Tibial artery (tissue), 4 donors: ENCODE measurements at regions not wholly inside any gene's neighbourhood (a gene's known extent, or its start where the extent isn't known, plus 50 kb on each side); places are given as distances from the start of the nearest gene placed in this dataset.

Experiments used
- DNase-seq, 2 donors: peaks; one replicate each; pipeline ENCODE4 v3.0.0-alpha.2; 2019
- H3K27ac ChIP-seq, 2 donors: fragments of 200-600 bp; sonication (generic) in 1 of 2; 1 replicate in 1 of 2; 2 replicates in 1 of 2; pipeline ENCODE4 v1.5.1; 2018 to 2019; ENCODE audit warnings: mild to moderate bottlenecking in 1 of 2
- H3K27me3 ChIP-seq, 2 donors: fragments of 200-600 bp; sonication (generic) in 1 of 2; one replicate each; pipeline versions ENCODE4 v1.5.1 to v1.6.0; 2016 to 2019
- H3K36me3 ChIP-seq, 3 donors: fragments of 200-600 bp; sonication (generic) in 2 of 3; one replicate each; pipeline ENCODE4 v1.5.1; 2016 to 2019; ENCODE audit warnings: mild to moderate bottlenecking in 2 of 3
- H3K4me1 ChIP-seq, 4 donors: fragments of 200-600 bp; sonication (generic) in 2 of 4; 1 replicate in 3 of 4; 2 replicates in 1 of 4; pipeline ENCODE4 v1.5.1; 2016 to 2019
- H3K4me3 ChIP-seq, 2 donors: fragments of 200-600 bp; sonication (generic) in 1 of 2; 1 replicate in 1 of 2; 2 replicates in 1 of 2; pipeline ENCODE4 v1.5.1; 2018 to 2019; ENCODE audit warnings: mild to moderate bottlenecking in 2 of 2
- H3K9me3 ChIP-seq, 3 donors: fragments of 200-600 bp; sonication (generic) in 1 of 3; one replicate each; pipeline ENCODE4 v1.5.1; 2016 to 2019
- intact Hi-C: fragments of 100-400 bp; cut with DNase I; formaldehyde crosslinking; loops from one replicate; pipeline ENCODE4 v1.15.0; 2023; ENCODE audit warnings: low total_unique reads
- TF ChIP-seq, protein P1 (sequence below), 2 experiments: fragments of 200-600 bp in 1 of 2; fragments of 450-650 bp in 1 of 2; IDR thresholded peaks; one replicate each; pipeline ENCODE4 v1.5.1; 2017 to 2019; ENCODE audit warnings: antibody characterized with exemption in 2 of 2, mild to moderate bottlenecking in 1 of 2, moderate library complexity in 1 of 2

DNA sequence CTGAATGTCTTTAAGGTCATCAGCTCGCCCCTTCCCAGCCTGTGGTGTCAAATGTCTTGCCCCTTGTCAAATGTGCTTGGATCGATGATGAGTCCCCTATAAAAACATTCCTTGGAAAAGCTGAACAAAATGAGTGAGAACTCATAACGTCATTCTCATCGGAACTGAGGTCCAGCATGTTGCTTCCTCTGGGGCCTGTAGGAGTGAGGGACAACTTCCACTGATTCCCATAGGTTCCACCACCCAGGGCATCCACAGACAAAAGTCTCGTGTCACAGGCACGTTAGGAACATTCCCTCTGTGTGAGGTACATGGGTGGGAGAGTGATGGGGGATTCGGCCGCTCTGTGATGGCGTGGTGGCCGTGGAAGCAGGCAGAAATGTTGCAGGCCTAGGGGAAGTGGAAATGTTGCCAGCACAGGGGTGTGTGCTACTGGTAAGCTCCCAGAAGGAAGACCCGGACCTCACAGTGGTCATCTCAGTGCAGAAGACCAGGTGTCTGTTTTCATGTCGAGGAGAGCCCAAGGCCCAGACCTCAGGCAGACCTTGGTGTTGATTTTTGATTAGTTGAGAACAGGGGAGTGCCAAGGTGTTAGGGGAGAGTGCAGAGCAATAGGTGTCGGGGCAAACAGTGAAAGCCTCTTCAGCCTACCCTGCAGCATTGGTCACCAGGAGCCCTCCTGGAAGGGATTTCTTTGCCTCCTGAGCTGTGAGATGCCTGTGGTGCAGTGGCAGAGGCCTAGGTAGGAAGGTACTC, 96.8 kb downstream of the SNRPN start:
- DNase-seq: peak in 1 of 2 donors; percentile 28
- Histone ChIP-seq H3K27me3 (no peaks in the 10 kb centered on the region), H3K4me1 (no peaks in the 10 kb centered on the region), H3K9me3 (peaks cover 33 to 100% (median 99%) of the 10 kb centered on the region in 3 donors), H3K4me3 (no peak overlapping the region), H3K36me3 (peaks cover 99 to 100% (median 100%) of the 10 kb centered on the region in 3 donors), H3K27ac (no peak overlapping the region)
- TF ChIP-seq, protein P1, sequence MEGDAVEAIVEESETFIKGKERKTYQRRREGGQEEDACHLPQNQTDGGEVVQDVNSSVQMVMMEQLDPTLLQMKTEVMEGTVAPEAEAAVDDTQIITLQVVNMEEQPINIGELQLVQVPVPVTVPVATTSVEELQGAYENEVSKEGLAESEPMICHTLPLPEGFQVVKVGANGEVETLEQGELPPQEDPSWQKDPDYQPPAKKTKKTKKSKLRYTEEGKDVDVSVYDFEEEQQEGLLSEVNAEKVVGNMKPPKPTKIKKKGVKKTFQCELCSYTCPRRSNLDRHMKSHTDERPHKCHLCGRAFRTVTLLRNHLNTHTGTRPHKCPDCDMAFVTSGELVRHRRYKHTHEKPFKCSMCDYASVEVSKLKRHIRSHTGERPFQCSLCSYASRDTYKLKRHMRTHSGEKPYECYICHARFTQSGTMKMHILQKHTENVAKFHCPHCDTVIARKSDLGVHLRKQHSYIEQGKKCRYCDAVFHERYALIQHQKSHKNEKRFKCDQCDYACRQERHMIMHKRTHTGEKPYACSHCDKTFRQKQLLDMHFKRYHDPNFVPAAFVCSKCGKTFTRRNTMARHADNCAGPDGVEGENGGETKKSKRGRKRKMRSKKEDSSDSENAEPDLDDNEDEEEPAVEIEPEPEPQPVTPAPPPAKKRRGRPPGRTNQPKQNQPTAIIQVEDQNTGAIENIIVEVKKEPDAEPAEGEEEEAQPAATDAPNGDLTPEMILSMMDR (IDR thresholded peaks at IDR 0.05): no peak
- intact Hi-C loops: no loop called here

DNA sequence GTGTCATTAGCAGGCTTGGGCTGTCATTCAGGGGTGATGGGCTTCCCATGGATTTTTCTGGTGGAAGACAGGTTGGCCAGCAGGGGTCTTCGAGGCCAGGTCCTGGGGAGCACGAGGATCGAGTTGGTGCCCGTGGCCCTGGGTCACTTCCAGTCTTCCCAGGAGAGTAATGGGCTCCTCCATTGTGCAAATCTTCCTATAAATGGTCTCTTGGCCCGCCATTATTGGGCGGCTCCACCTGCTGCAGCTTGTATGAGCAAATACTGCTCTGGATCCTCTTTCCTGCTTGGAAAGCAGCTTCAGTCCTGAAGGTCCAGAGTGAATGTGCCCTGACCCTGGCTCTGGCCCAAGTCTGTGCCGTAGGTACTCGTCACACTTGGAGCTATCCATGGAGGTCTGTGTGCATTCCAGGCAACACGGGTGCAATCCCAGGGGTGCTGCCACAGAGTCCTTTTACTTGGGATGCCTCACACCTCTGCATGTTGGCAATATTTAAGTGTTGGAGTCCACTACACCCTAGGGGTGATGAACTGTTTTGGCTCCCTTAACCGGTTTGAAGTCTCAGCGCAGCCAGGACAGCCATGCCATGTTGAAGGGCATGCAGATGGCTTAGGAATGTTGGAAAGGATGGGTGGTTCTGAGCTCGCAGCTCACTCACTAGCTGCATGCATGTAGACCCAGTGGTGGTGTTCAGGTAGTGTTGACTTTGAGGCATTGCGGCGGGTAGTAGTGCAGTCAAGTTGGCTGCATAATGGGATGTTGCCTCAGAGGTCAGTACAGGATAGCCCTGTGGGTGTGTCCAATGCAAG, 97.6 kb downstream of the SNRPN start:
- intact Hi-C loops: no loop called here
- Histone ChIP-seq H3K4me1 (no peaks in the 10 kb centered on the region), H3K9me3 (peaks cover 32 to 100% (median 99%) of the 10 kb centered on the region in 3 donors), H3K27me3 (no peaks in the 10 kb centered on the region), H3K4me3 (no peak overlapping the region), H3K36me3 (peaks cover 99 to 100% (median 100%) of the 10 kb centered on the region in 3 donors), H3K27ac (no peak overlapping the region)
- TF ChIP-seq, protein P1 (IDR thresholded peaks at IDR 0.05): no peak
- peak in 1 of 2 donors; percentile 32 for DNase-seq

DNA sequence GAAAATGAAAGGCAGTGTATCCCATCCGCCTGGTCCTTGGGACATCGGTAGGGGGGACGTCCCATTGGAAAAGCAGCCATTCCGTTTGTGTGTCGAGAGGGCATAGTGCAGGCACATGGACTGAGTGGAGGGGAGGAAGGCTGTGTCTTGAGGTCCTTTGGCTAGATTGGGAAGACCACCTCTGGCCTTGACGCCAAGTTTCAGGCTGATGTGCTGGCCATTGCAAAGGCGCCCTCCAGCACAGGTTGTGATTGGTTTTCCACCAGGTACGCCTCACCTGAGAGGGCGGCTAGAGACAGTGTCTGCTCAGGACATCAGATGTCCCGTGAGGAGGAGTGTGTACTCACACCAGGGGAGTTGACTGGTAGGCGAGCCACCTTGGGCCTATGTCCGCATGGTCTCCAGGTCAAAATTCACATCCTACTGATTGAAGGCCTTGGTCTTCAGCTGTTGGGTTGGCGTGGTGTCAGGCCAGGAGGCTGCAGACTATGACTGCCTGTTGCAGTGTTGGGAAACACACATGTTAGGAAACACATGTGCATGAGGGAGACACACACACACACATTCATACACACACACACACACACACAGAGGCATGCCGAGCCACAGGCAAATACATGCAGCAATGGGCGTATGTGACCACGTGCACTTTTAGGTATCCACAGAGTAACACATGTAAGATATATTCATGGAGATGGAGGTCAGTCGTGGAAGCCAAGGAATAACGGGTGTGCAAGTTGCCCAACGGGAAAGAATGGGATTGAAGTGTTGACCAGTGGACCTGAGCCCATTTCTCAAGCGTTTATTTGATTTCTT, 98.4 kb downstream of the SNRPN start:
- Histone ChIP-seq H3K27me3 (no peaks in the 10 kb centered on the region), H3K36me3 (peaks cover 99 to 100% (median 100%) of the 10 kb centered on the region in 3 donors), H3K9me3 (peaks cover 25 to 100% (median 99%) of the 10 kb centered on the region in 3 donors), H3K4me1 (no peaks in the 10 kb centered on the region), H3K27ac (no peak overlapping the region), H3K4me3 (no peak overlapping the region)
- peak in 1 of 2 donors; percentile 46 for DNase-seq
- intact Hi-C loops: no loop called here
- TF ChIP-seq, protein P1 (IDR thresholded peaks at IDR 0.05): no peak

GRCh38 chr15:25054329-25054728, 99.5 kb downstream of the SNRPN start:
- intact Hi-C loops: no loop called here
- TF ChIP-seq, protein P1 (IDR thresholded peaks at IDR 0.05): no peak
- no peak for DNase-seq
- Histone ChIP-seq H3K27ac (no peak overlapping the region), H3K4me1 (no peaks in the 10 kb centered on the region), H3K27me3 (no peaks in the 10 kb centered on the region), H3K4me3 (no peak overlapping the region), H3K36me3 (peaks cover 99 to 100% (median 100%) of the 10 kb centered on the region in 3 donors), H3K9me3 (peaks cover 21 to 100% (median 100%) of the 10 kb centered on the region in 3 donors)

GRCh38 chr15:25054943-25055342, 100.2 kb downstream of the SNRPN start:
- Histone ChIP-seq H3K4me1 (no peaks in the 10 kb centered on the region), H3K27ac (no peak overlapping the region), H3K9me3 (peaks cover 23 to 100% (median 100%) of the 10 kb centered on the region in 3 donors), H3K4me3 (no peak overlapping the region), H3K36me3 (peaks cover 100% of the 10 kb centered on the region in 3 donors), H3K27me3 (no peaks in the 10 kb centered on the region)
- peak in 1 of 2 donors; percentile 28 for DNase-seq
- TF ChIP-seq, protein P1 (IDR thresholded peaks at IDR 0.05): no peak
- intact Hi-C loops: no loop called here
